ENCODE measurements at regions not wholly inside any gene's neighbourhood (a gene's known extent, or its start where the extent isn't known, plus 50 kb on each side); places are given as distances from the start of the nearest gene placed in this dataset.

GRCh38 chr7:37578350-37578749, 105.2 kb upstream of the GPR141 start:
- TF ChIP-seq, protein P1, sequence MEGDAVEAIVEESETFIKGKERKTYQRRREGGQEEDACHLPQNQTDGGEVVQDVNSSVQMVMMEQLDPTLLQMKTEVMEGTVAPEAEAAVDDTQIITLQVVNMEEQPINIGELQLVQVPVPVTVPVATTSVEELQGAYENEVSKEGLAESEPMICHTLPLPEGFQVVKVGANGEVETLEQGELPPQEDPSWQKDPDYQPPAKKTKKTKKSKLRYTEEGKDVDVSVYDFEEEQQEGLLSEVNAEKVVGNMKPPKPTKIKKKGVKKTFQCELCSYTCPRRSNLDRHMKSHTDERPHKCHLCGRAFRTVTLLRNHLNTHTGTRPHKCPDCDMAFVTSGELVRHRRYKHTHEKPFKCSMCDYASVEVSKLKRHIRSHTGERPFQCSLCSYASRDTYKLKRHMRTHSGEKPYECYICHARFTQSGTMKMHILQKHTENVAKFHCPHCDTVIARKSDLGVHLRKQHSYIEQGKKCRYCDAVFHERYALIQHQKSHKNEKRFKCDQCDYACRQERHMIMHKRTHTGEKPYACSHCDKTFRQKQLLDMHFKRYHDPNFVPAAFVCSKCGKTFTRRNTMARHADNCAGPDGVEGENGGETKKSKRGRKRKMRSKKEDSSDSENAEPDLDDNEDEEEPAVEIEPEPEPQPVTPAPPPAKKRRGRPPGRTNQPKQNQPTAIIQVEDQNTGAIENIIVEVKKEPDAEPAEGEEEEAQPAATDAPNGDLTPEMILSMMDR (IDR thresholded peaks at IDR 0.05): no peak
- TF ChIP-seq EZH2 (IDR thresholded peaks at IDR 0.05; ENCODE audit: borderline replicate concordance, insufficient read depth, low read depth, low read length, poor library complexity, severe bottlenecking): no peak
